ENCODE measurements at regions not wholly inside any gene's neighbourhood (a gene's known extent, or its start where the extent isn't known, plus 50 kb on each side); places are given as distances from the start of the nearest gene placed in this dataset.
"Not testable (repeated sequence)": the region's sequence is repeated elsewhere in the genome, so short reads cannot be mapped to it uniquely, and the experiment has no call there.

GRCh38 chr10:43929122-43929521 is 280.4 kb upstream of the ZNF32 start:
- DNase-seq: no peak

GRCh38 chr10:43928425-43928968 is 279.8 kb upstream of the ZNF32 start:
- DNase-seq: no peak

- DNase-seq: no peak
These were observed 278.3 kb upstream of the ZNF32 start for GRCh38 chr10:43926875-43927406.

GRCh38 chr10:43926371-43926770 is 277.7 kb upstream of the ZNF32 start:
- no peak for DNase-seq

GRCh38 chr10:43925793-43926192 is 277.1 kb upstream of the ZNF32 start:
- DNase-seq: no peak

GRCh38 chr10:43923328-43923727 is 274.6 kb upstream of the ZNF32 start:
- DNase-seq: no peak

GRCh38 chr10:43922335-43923280 is 273.9 kb upstream of the ZNF32 start:
- DNase-seq: no peak

GRCh38 chr10:43921881-43922280 is 273.2 kb upstream of the ZNF32 start:
- no peak for DNase-seq

GRCh38 chr10:43921478-43921877 is 272.8 kb upstream of the ZNF32 start:
- DNase-seq: no peak

GRCh38 chr10:43920236-43920758 is 271.6 kb upstream of the ZNF32 start:
- not testable (repeated sequence) for DNase-seq

- no peak for DNase-seq
These were observed 265.1 kb upstream of the ZNF32 start for GRCh38 chr10:43913676-43914235.

- DNase-seq: no peak
These were observed 263.8 kb upstream of the ZNF32 start for GRCh38 chr10:43912469-43912868.

- no peak for DNase-seq
These were observed 257.8 kb upstream of the ZNF32 start for GRCh38 chr10:43906490-43906889.

GRCh38 chr10:43905512-43906236 is 257.0 kb upstream of the ZNF32 start:
- DNase-seq: peak; percentile 86

- DNase-seq: no peak
These were observed 256.2 kb upstream of the ZNF32 start for GRCh38 chr10:43904844-43905243.

- no peak for DNase-seq
These were observed 255.6 kb upstream of the ZNF32 start for GRCh38 chr10:43904301-43904700.

- DNase-seq: no peak
These were observed 254.8 kb upstream of the ZNF32 start for GRCh38 chr10:43903451-43903850.

- no peak for DNase-seq
These were observed 254.2 kb upstream of the ZNF32 start for GRCh38 chr10:43902842-43903241.

GRCh38 chr10:43901744-43902504 is 253.2 kb upstream of the ZNF32 start:
- DNase-seq: no peak

GRCh38 chr10:43901302-43901701 is 252.6 kb upstream of the ZNF32 start:
- no peak for DNase-seq

- DNase-seq: peak; percentile 60
These were observed 251.9 kb upstream of the ZNF32 start for GRCh38 chr10:43900571-43900970.

Data from skin of body (tissue), 1 donor.